HCEC 1CT (cell line): ENCODE measurements at regions not wholly inside any gene's neighbourhood (a gene's known extent, or its start where the extent isn't known, plus 50 kb on each side); places are given as distances from the start of the nearest gene placed in this dataset.
"Not testable (repeated sequence)": the region's sequence is repeated elsewhere in the genome, so short reads cannot be mapped to it uniquely, and the experiment has no call there.

Experiments used
- DNase-seq: peaks from one replicate; pipeline ENCODE4 v3.0.0-alpha.2; 2017

DNA sequence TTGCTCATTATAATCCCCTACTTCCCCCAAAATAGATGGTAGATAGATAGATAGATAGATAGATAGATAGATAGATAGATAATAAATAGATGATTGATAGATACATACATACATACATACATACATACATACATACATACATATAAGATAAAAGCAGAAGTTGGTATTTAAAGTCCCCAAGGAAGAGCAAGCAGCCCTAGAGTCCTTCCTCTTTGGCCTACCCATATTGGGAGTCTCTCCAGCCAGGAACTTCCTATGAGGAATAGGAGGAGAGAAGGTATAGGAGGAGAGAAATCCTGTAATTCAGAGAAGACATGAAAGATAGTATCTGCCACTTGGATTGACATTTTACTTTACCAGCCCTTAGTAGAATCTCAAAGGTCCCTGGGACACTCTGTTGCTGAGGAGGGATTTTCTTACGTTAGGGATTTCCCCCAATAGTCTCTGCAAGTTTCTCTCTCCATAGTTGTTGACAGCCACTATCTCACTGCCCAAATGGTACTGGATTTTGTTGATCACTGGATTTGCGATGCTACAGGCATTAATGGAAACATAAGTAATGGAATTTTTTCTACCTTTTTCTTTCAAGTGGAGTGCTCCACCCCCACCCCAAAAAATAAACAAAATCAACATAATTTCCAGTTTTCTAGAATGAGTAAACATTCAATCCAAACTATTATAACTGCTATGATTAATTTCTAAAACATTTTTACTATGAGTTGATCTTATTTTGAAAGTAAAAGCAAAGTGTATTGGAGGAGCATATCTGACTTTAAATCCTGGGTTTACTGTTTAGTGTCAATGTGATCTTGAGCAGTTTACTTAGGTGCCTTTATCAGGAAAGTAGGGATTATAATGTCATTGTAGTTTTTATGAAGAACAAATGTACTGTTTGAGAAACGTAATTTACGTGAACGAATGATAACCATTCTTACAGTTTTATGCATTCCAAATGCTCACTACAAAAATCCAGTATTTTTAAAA is 93.2 kb upstream of the TNFSF4 start:
- DNase-seq: peak; percentile 13

DNA sequence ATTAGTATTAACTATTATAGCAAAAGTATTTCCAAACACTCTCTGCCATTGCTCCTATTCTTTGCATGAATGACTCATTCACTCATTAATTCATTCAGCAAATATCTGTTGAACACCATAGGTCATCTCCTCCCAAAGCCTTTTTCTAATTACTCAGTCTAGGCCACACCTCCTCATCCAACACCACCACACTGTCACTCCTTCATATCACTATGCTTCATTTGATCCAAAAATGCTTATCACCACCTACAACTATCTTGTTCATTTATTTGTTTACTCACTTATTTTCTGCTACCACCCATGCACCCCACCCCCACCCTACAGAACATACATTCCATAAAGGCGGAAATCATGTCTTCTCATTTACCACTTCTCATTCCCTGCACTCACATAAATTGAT is 94.4 kb upstream of the TNFSF4 start:
- peak; percentile 78 for DNase-seq

DNA sequence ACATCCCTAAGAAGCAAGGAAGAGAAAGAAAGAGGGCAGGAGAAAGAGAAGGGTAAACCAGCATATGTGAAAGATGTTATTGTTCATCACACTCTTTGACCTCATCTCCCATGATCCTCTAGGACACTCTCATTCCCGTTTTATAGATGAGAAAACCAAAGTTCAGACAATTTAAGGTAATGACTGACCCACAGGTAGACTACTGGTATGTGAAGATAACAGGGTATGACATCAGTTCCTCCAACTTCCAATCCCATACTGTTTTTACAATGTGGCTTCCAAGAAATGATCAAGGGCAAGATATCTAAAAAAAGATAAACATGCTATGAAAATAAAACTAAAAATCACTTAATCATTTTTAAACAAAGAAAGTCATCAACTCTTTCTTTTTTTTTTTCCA is 95.2 kb upstream of the TNFSF4 start:
- no peak for DNase-seq

DNA sequence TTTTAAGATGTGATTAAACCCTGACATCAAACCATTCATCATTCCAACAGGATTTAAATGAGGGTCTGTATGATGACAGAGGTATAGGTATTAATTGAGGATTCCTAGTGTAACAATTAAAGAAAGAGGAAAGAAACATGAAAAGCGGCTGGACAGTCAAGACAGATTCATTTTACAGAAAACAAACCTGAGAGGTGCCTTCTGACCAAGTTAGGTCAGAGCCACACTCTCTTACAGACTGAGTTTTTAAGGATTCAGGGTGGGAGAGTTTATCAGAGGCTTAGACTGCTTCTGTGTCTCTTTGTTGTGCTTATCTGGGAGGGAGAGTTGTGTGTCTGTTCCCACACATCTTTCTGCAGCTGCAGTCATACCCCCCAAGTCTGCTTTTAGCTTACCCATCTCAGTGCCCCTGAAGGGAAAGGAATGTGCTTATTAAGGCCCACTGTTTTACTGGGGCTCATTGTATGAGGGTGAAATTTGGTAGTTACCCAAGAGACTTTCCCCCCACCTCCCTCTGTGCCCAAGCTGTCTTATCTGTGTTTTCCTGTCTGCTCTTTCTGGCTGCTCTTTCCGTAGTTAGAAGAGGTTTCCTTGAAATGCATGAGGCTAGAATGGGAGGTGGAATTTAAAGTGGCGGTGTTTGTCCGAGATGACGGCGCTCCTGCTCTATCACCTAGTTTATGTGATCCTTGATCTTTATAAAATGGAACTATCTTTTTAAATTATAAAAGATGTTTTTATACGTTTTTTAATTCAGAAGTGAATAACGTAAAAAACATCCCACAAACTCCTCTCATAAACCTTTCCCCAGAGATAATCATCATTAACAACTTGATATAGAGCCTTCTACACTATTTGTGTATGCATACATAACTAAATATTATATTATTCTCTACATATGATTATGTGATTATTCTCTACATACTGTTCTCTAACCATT is 96.0 kb upstream of the TNFSF4 start:
- no peak for DNase-seq

DNA sequence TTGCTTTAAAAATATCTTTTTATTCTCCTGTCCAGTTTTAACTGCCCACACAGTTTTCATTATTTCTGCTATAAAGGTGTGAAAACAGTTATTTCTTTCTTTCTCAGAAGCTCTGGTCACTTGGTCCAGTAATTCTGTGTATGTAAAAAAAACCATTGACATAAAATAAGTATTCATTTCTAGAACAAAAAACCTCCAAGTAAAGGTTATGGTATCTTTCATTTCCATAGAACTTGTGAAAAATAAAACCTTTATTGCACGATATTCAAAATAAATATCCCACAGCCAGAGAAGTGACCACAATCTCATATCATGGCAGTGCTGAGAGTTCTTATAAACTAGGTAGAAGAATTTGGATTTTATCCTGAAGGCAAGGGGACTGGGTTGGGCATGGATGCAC is 96.9 kb upstream of the TNFSF4 start:
- no peak for DNase-seq

DNA sequence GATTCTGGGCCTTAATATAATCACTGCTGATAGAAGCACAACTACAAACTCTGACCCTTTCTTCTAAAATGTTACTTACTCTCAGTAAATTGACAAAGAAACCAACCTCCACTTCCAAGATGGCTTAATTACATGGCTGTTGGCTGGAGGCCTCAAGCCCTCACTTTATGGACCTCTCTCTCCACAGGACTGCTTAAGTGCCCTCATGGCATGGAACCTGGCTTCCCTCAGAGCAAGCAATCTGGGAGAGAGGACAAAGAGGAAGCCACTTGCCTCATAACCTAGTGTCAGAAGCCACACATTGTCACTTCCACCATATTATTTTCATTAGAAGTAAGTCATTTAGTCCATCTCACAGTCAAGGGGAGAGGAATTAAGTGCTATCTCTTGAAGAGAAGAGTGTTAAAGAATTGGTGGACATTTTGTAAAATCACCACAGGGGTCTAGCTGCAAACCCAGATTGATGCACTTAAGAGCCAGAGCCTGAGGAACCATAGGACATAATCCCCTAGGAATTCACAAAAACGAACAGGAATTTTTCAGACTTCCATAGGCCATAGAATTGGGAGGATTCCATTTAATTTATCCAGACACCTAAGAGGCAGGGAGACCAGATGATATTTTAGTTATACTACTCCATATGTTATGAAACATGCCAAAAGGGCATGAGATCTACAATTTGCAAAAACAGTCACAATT is 97.5 kb upstream of the TNFSF4 start:
- DNase-seq: no peak

DNA sequence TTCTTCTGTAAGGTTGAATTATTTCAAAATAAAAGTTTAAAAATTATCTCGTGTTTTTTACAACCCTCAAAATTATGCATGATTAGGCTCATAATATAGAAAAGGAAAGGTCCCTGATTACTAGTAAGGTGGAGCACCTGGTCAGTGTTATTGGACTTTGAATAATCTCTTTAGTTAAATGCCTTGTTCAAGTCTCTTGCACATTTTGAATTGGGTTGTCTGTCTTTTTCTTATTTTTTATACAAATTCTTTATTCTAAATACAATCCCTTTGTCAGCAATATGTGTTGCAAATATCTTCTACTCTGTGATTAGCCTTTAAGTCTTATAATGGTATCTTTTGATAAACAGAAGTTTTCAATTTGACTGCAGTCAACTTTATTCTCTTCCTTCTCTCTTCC is 100.7 kb upstream of the TNFSF4 start:
- DNase-seq: no peak

DNA sequence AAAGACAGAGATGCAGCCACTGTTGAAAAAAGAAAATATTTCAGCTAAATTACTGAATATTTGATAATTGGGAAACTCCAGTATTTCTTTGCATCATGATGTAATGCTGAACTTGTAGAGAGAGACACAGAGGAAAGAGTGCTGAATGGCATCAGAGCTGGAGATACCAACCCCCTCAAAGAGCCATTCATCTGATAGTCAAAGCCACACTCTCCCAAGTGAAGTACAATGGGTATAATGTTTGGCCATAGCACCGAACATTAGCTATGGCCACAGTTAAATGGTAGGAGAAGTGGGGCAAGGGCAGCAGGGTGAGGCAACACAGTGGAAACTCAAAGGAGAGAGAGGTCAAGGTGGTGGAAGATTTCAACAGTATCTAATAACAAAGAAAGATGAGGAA is 107.5 kb upstream of the TNFSF4 start:
- no peak for DNase-seq

DNA sequence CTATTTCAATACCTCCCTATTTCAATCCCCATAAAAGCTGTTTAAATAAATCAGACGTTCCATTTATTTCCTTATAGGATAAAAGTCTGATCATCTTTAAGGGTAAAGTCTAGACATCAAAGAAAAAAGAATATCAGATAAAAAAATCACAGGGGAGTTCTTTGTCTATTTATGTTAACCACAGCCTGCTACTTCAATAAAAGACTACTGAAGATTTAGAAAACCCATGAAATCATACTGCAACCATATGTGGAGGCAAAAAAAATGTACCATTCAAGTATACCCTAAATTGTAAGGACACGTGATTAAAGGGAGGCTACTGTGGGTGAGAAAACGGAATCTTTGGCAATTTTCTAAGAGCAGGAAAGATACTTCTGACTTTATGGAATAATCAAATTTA is 108.2 kb upstream of the TNFSF4 start:
- DNase-seq: no peak

DNA sequence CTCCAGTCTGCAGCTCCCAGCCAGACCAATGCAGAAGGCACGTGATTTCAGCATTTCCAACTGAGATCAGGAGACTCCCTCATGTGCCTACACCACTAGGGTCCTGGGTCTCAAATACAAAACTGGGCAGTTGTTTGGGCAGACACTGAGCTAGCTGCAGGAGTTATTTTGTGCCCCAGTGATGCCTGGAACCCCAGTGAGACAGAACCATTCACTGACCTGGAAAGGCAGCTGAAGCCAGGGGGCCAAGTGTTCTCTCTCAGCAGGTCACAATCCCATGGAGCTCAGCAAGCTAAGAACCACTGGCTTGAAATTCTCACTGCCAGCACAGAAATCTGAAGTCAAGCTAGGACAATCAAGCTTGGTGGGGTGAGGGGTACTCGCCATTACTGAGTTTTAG is 111.7 kb upstream of the TNFSF4 start:
- DNase-seq: no peak

DNA sequence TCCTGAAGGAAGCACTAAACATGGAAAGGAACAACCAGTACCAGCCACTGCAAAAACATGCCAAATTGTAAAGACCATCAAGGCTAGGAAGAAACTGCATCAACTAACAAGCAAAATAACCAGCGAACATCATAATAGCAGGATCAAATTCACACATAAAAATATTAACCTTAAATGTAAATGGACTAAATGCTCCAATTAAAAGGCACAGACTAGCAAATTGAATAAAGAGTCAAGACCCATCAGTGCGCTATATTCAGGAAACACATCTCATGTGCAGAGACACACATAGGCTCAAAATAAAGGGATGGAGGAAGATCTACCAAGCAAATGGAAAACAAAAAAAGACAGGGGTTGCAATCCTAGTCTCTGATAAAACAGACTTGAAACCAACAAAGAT is 117.2 kb upstream of the TNFSF4 start:
- DNase-seq: not testable (repeated sequence)

DNA sequence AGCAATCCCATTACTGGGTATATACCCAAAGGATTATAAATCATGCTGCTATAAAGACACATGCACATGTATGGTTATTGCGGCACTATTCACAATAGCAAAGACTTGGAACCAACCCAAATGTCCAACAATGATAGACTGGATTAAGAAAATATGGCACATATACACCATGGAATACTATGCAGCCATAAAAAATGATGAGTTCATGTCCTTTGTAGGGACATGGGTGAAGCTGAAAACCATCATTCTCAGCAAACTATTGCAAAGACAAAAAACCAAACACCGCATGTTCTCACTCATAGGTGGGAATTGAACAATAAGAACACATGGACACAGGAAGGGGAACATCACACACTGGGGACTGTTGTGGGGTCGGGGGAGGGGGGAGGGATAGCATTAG is 120.9 kb upstream of the TNFSF4 start:
- not testable (repeated sequence) for DNase-seq

DNA sequence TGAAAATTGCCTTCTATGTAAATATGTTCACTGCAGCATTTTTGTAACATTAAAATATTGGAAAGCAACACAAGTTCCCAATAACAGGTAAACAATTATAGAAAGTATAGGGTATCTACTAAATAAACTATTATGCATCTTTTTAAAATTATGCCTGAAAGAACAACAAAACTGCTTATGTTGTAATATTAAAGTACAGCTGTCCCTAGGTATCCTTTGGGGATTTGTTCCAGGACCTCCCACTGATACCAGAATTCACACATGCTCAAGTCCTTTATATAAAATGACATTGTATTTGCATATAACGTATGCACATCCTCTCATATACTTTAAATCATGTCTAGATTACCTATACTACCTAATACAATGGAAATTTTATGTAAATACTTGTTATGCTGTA is 121.8 kb upstream of the TNFSF4 start:
- no peak for DNase-seq

DNA sequence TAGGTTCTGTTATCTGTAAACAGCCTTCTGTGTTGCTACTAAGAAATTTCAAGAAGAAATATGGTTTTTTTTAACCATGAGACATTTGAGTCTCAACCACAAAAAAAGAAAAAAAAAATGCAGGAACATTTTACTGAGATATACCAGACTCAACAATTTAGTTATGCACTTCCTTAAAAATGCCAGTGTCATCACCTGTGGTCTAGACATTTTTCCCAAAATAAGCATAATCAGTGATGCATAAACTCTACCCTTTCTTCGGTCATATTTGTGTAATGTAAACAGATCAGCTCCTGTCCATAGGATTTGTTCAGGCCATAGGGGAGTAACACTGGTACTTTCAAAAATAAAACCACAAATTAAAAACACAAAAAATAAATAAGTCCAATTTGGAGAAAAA is 122.6 kb upstream of the TNFSF4 start:
- DNase-seq: peak; percentile 83

DNA sequence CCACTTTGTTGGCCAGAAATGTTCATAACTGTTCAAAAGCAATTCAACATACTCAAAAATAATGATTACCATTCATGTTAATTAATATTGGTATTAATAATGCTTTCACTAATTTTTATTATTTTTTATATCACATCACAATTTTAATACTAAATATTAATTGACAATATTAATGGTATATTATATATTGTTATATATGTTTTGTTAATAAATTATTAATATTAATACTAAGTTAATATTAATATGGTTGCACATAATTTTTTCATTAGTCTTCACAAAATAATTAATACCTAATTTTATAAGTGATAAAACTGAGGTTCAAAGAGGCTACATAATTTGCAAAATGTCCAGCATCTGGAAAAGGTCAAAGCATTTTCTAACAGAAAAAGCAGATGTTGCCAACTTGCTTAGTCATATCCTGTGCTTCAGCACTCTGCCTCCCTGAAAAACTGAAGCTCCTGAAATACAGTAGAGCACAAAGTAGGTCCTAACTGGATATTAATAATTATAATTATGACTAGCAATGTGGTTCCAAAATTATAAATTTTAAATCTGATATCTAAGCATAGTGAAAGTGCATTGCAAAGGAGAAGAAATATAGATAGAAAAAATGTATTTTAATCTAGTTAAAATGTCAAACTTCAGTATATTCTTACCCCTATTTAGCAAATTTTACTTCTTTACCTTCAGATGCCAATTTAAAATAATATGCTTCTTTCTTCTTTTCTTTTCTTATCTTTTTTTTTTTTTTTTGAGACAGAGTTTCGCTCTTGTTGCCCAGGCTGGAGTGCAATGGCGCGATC is 123.2 kb upstream of the TNFSF4 start:
- DNase-seq: peak; percentile 84

DNA sequence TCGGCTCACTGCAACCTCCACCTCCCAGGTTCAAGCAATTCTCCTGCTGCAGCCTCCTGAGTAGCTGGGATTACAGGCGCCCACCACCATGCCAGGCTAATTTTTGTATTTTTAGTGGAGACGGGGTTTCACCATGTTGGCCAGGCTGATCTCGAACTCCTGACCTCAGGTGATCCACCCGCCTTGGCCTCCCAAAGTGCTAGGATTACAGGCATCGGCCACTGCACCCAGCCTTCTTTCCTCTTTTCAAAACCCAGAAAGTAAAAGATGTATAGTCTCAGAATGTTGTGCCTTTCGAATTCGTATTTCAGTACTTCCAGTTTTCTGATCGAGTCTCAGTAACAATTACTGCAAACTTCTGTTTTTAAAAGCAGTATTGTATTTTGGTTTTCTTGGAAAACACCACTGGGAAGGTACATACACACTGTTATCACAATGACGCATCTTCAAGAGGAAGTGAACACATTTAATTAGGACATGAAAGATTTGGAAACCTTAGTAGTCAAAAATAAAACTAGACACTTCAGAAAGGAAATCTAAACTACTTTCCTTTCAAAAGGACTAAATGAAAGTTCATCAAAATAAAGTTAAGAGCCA is 123.9 kb upstream of the TNFSF4 start:
- peak; percentile 42 for DNase-seq

DNA sequence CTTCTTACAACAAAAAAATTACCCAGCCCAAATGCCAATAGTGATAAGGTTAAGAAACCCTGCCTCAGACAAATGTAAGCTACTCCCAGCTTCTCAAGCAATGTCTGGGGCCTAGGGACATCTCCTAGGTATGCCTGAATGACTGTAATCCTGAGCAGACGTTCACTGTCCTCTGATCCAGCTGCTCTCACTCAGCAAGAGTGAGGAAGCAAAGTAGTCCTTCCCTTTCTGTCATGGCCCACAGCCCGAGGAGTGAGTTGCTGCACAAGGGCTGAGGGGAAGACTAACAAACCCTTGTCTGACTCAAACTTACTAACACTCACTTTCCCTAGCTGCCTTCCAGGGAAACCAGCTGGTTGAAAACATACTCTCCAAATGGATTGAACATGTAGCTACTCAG is 124.9 kb upstream of the TNFSF4 start:
- peak; percentile 91 for DNase-seq

DNA sequence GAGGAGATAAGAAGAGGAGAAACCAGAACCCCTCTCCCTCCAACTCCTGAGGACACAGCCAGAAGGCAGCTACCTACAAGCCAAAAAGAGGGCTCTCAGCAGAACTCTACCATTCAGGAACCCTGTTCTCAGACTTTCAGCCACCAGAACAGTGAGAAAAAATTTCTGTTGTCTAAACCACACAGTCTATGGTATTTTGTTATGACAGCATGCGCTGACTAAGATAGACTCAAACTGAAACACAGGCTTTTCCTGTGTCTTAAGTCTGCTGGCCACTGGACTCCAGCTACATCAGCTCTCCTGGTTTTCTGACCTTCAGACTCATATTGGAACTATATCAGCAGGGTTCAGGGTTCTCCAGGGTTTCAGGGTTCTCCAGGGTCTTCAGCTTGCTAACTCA is 126.5 kb upstream of the TNFSF4 start:
- peak; percentile 54 for DNase-seq

DNA sequence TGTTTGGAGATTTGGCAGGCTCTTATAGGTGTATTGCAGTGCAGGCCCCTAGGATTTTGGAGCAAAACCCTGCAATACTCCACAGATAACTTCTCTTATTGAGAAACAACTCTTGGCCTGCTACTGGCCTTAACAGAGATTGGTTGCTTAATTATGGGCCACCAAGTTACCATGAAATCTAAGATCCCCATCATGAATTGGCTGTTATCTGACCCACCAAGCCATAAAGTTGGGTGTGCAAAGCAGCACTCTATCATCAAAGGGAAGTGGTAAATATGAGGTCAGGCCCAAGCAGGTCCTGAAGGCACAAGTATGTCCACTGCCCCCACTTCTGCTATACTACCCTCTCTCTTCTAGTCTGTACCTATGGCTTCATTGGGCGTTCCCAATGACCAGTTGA is 130.0 kb upstream of the TNFSF4 start:
- no peak for DNase-seq

DNA sequence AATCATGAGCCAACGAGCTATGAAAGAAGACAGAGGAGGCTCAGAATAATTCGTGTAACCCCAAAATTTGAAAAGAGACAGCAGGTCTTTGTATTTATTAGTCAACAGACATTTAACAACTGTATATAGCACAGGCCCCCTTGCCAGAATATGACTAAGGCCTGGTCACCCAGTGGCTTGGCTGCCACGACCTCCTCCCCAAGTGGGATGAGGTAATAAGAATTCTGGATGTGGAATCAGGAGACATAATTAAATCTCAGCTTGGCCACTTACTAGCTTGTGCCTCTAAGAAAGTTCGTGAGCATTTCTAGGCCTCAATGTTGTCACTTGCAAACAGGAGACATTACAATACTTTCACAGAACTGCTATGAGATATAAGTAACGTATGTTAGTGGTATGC is 134.2 kb upstream of the TNFSF4 start:
- DNase-seq: peak; percentile 86

DNA sequence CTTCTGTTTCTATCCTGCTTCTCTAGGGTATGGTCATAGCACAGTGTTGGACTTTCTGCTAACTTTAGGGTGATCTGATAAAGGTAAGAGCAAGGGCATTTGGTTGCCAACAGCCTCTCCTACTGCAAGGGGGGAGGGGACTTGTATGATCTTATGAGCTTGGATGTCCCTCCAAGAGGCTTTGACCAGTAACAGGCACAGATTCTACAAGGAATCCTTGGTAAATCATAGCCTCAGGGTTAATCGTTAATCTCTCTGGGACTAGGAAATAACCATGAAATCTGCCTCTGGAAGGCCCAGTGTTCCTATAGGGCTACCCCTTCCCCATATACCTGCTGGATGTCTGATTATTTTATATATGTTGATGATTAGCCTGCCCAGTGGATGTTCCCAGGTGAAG is 134.8 kb upstream of the TNFSF4 start:
- no peak for DNase-seq

DNA sequence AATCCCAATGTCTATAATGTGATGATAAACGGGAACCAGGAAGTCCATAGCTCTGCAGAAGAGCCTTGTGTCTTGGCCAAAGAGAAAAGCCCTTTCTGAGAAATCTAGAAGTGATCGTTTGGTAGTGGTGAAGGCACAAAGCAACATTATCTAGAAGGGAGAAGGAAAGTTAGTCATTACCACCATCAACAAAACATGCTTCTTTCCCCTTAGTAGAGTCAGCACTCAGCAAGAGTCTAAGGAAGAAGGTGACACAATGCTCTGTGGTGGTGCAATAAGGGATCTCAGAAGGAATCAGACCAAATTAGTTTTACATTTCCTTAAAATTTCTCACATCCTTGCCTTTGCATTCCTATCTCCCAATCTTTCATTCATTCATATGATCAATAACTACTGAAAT is 134.4 kb upstream of the PRDX6 start:
- no peak for DNase-seq
